Ovary (tissue), 7 donors: ENCODE measurements at regions not wholly inside any gene's neighbourhood (a gene's known extent, or its start where the extent isn't known, plus 50 kb on each side); places are given as distances from the start of the nearest gene placed in this dataset.

Source experiments
- DNase-seq, 5 donors: peaks; one replicate each; pipeline ENCODE4 v3.0.0-alpha.2; 2019 to 2020
- H3K27ac ChIP-seq, 2 donors: fragments of 200-600 bp; one replicate each; pipeline versions ENCODE4 v1.5.1 to v1.8.0; 2019 to 2022
- H3K27me3 ChIP-seq: fragments of 200-600 bp; one replicate; pipeline ENCODE4 v1.8.0; 2022
- H3K36me3 ChIP-seq: fragments of 200-600 bp; sonication (generic); one replicate; pipeline ENCODE4 v1.5.1; 2019
- H3K4me1 ChIP-seq: one replicate; pipeline ENCODE4 v1.8.1; 2013; ENCODE audit warnings: mild to moderate bottlenecking, moderate library complexity; ENCODE audit not compliant: insufficient read depth
- H3K4me3 ChIP-seq: fragments of 200-600 bp; sonication (generic); one replicate; pipeline ENCODE4 v1.5.1; 2017
- H3K9me3 ChIP-seq, 2 donors: fragments of 200-600 bp in 1 of 2; sonication (generic) in 1 of 2; one replicate each; pipeline versions ENCODE4 v1.5.1 to v1.8.1; 2013 to 2019; ENCODE audit warnings: mild to moderate bottlenecking in 1 of 2, moderate library complexity in 1 of 2
- CTCF ChIP-seq, 3 donors: fragments of 450-650 bp in 2 of 3; fragments of 200-600 bp in 1 of 3; IDR thresholded peaks; one replicate each; pipeline versions ENCODE4 v1.5.1 to v1.8.0; 2016 to 2022; ENCODE audit warnings: antibody characterized with exemption in 3 of 3, mild to moderate bottlenecking in 1 of 3
- EP300 ChIP-seq: sonication (generic); formaldehyde crosslinking; IDR thresholded peaks from one replicate; pipeline ENCODE4 v1.6.1; 2017; ENCODE audit warnings: antibody characterized with exemption
- POLR2A ChIP-seq: fragments of 450-650 bp; IDR thresholded peaks from one replicate; pipeline ENCODE4 v1.6.1; 2017; ENCODE audit warnings: antibody characterized with exemption, mild to moderate bottlenecking, moderate library complexity
- WGBS, 3 donors: extraction: QIAGEN DNeasy Blood & Tissue Kit in 1 of 3; methylation state at CpG; one replicate each; pipeline versions ENCODE4 v1.1.5 to v1.1.7; 2013 to 2017; 5-methylcytosine and 5-hydroxymethylcytosine counted together
- intact Hi-C, 4 donors: fragments of 100-400 bp; cut with DNase I; formaldehyde crosslinking; loops; one replicate each; pipeline versions ENCODE4 v1.11.0 to v1.15.1; 2022 to 2023
- donor health status: DM: no; HTN: no; CAD: no; lungs with moderate emphysema.
- donor health status: DM: no; HTN: no; CAD: no.
- donor health status: Bipolar disorder and iron deficiency.
- donor health status: DM: no; HTN: no; CAD: no.
- donor health status: DM: yes; HTN: yes; CAD: no.

- Histone ChIP-seq H3K4me3 (no peak overlapping the region), H3K36me3 (no peaks in the 10 kb centered on the region), H3K9me3 (no peaks in the 10 kb centered on the region), H3K4me1 (no peaks in the 10 kb centered on the region), H3K27me3 (no peaks in the 10 kb centered on the region), H3K27ac (no peak overlapping the region)
- 89 to 100% (median 93%) methylated on average over 1 of the region's 1 CpG for WGBS, 3 donors
- intact Hi-C loops = no loop called here
- TF ChIP-seq POLR2A (no peak), EP300 (no peak), CTCF (IDR thresholded peaks at IDR 0.05) (no peak)
- DNase-seq = no peak
Measured at GRCh38 chr11:131242476-131243000, 127.9 kb upstream of the NTM start.

GRCh38 chr11:131246156-131246555 is 124.3 kb upstream of the NTM start:
- no peaks in the 10 kb centered on the region for H3K36me3 ChIP-seq
- no peaks in the 10 kb centered on the region for H3K4me1 ChIP-seq
- no peak for TF ChIP-seq EP300
- no peak for TF ChIP-seq CTCF (IDR thresholded peaks at IDR 0.05)
- TF ChIP-seq POLR2A = no peak
- 4 to 9% (median 5%) methylated on average over 3 of the region's 3 CpGs for WGBS, 3 donors
- no peaks in the 10 kb centered on the region for H3K27me3 ChIP-seq
- H3K9me3 ChIP-seq = no peaks in the 10 kb centered on the region
- no peak for DNase-seq
- intact Hi-C loops = no loop called here
- no peak overlapping the region for H3K27ac ChIP-seq
- H3K4me3 ChIP-seq = no peak overlapping the region

- 33 to 45% (median 36%) methylated on average over 15 of the region's 15 CpGs for WGBS, 3 donors
- Histone ChIP-seq H3K27me3 (no peaks in the 10 kb centered on the region), H3K4me1 (no peaks in the 10 kb centered on the region), H3K9me3 (no peaks in the 10 kb centered on the region), H3K4me3 (no peak overlapping the region), H3K27ac (no peak overlapping the region), H3K36me3 (no peaks in the 10 kb centered on the region)
- TF ChIP-seq CTCF (IDR thresholded peaks at IDR 0.05) (no peak), POLR2A (no peak), EP300 (no peak)
- no peak for DNase-seq
- intact Hi-C loops = no loop called here
Measured at GRCh38 chr11:131246663-131247062, 123.8 kb upstream of the NTM start.

- no peak for DNase-seq
- 66 to 88% (median 86%) methylated on average over 2 of the region's 2 CpGs for WGBS, 3 donors
Measured at GRCh38 chr11:131248588-131248987, 121.8 kb upstream of the NTM start.

More at GRCh38 chr11:131248588-131248987, 121.8 kb upstream of the NTM start:
- intact Hi-C loops = no loop called here
- no peak for TF ChIP-seq POLR2A
- no peak for TF ChIP-seq CTCF (IDR thresholded peaks at IDR 0.05)
- TF ChIP-seq EP300 = no peak
- Histone ChIP-seq H3K27ac (no peak overlapping the region), H3K4me3 (no peak overlapping the region), H3K36me3 (no peaks in the 10 kb centered on the region), H3K9me3 (no peaks in the 10 kb centered on the region), H3K4me1 (no peaks in the 10 kb centered on the region), H3K27me3 (no peaks in the 10 kb centered on the region)
